IPS DF 6.9 (cell line): ENCODE measurements at regions not wholly inside any gene's neighbourhood (a gene's known extent, or its start where the extent isn't known, plus 50 kb on each side); places are given as distances from the start of the nearest gene placed in this dataset.

ENCODE experiments used
- DNase-seq: peaks from one replicate; pipeline ENCODE4 v3.0.0-alpha.2; 2013; ENCODE audit warnings: low read depth, low spot score
- H3K27ac ChIP-seq: one replicate; pipeline ENCODE4 v1.5.1; 2013; ENCODE audit warnings: low read length, control low read depth
- H3K27me3 ChIP-seq: 2 replicates; pipeline ENCODE4 v1.6.1; 2013; ENCODE audit warnings: mild to moderate bottlenecking, low read length; ENCODE audit not compliant: control insufficient read depth, insufficient read depth
- H3K36me3 ChIP-seq: 2 replicates; pipeline ENCODE4 v1.6.1; 2013; ENCODE audit warnings: low read length; ENCODE audit not compliant: control insufficient read depth, insufficient read depth
- H3K4me1 ChIP-seq: 2 replicates; pipeline ENCODE4 v1.6.1; 2013; ENCODE audit warnings: low read length; ENCODE audit not compliant: control insufficient read depth, insufficient read depth
- H3K4me3 ChIP-seq: 2 replicates; pipeline ENCODE4 v1.5.1; 2013; ENCODE audit warnings: mild to moderate bottlenecking, low read length
- H3K9me3 ChIP-seq: 2 replicates; pipeline ENCODE4 v1.6.1; 2013; ENCODE audit warnings: low read length, inconsistent platforms; ENCODE audit not compliant: control insufficient read depth, insufficient read depth
- WGBS: extraction: QIAGEN DNeasy Blood & Tissue Kit; methylation state at CpG from one replicate; pipeline ENCODE4 v1.1.7; 2013; ENCODE audit warnings: mixed read lengths, missing lambda C conversion rate; ENCODE audit not compliant: insufficient read length, insufficient coverage; 5-methylcytosine and 5-hydroxymethylcytosine counted together

GRCh38 chr3:152662157-152662556 lies 172.8 kb upstream of the P2RY1 start:
- no peak overlapping the region for H3K27ac ChIP-seq
- H3K4me3 ChIP-seq = no peak overlapping the region
- no peaks in the 10 kb centered on the region for H3K9me3 ChIP-seq
- no peaks in the 10 kb centered on the region for H3K4me1 ChIP-seq
- WGBS = no CpG with 5 or more reads among the region's 2 CpGs
- no peaks in the 10 kb centered on the region for H3K36me3 ChIP-seq
- H3K27me3 ChIP-seq = no peaks in the 10 kb centered on the region
- DNase-seq = no peak

GRCh38 chr3:152664766-152665165 lies 170.2 kb upstream of the P2RY1 start:
- no peak overlapping the region for H3K27ac ChIP-seq
- DNase-seq = no peak
- no peaks in the 10 kb centered on the region for H3K36me3 ChIP-seq
- no peak overlapping the region for H3K4me3 ChIP-seq
- H3K4me1 ChIP-seq = no peaks in the 10 kb centered on the region
- H3K9me3 ChIP-seq = no peaks in the 10 kb centered on the region
- no peaks in the 10 kb centered on the region for H3K27me3 ChIP-seq

- H3K9me3 ChIP-seq = no peaks in the 10 kb centered on the region
- no peaks in the 10 kb centered on the region for H3K36me3 ChIP-seq
- no peak overlapping the region for H3K27ac ChIP-seq
- no peaks in the 10 kb centered on the region for H3K4me1 ChIP-seq
- no peaks in the 10 kb centered on the region for H3K27me3 ChIP-seq
- no peak for DNase-seq
- H3K4me3 ChIP-seq = no peak overlapping the region
Observed at GRCh38 chr3:152667267-152667666, 167.7 kb upstream of the P2RY1 start.

GRCh38 chr3:152669560-152669959 lies 165.4 kb upstream of the P2RY1 start:
- no CpG with 5 or more reads among the region's 4 CpGs for WGBS

GRCh38 chr3:152671446-152672319 lies 163.2 kb upstream of the P2RY1 start:
- H3K4me1 ChIP-seq = no peaks in the 10 kb centered on the region
- no peak for DNase-seq
- WGBS = 100% methylated on average over 1 of the region's 8 CpGs
- H3K36me3 ChIP-seq = no peaks in the 10 kb centered on the region
- H3K4me3 ChIP-seq = no peak overlapping the region
- no peak overlapping the region for H3K27ac ChIP-seq
- no peaks in the 10 kb centered on the region for H3K9me3 ChIP-seq
- H3K27me3 ChIP-seq = no peaks in the 10 kb centered on the region

More at GRCh38 chr3:152669560-152669959, 165.4 kb upstream of the P2RY1 start:
- H3K4me1 ChIP-seq = no peaks in the 10 kb centered on the region
- H3K9me3 ChIP-seq = no peaks in the 10 kb centered on the region
- no peak overlapping the region for H3K27ac ChIP-seq
- no peak for DNase-seq
- H3K4me3 ChIP-seq = no peak overlapping the region
- no peaks in the 10 kb centered on the region for H3K27me3 ChIP-seq
- no peaks in the 10 kb centered on the region for H3K36me3 ChIP-seq

GRCh38 chr3:152672320-152672649 lies 162.6 kb upstream of the P2RY1 start:
- no peaks in the 10 kb centered on the region for H3K4me1 ChIP-seq
- no peaks in the 10 kb centered on the region for H3K36me3 ChIP-seq
- no peaks in the 10 kb centered on the region for H3K27me3 ChIP-seq
- no peak overlapping the region for H3K27ac ChIP-seq
- H3K4me3 ChIP-seq = no peak overlapping the region
- no CpG with 5 or more reads among the region's 3 CpGs for WGBS
- no peaks in the 10 kb centered on the region for H3K9me3 ChIP-seq
- no peak for DNase-seq

- H3K9me3 ChIP-seq = no peaks in the 10 kb centered on the region
- H3K36me3 ChIP-seq = no peaks in the 10 kb centered on the region
- no peak overlapping the region for H3K27ac ChIP-seq
- H3K27me3 ChIP-seq = no peaks in the 10 kb centered on the region
- WGBS = no CpG with 5 or more reads among the region's 2 CpGs
- no peaks in the 10 kb centered on the region for H3K4me1 ChIP-seq
- DNase-seq = no peak
- H3K4me3 ChIP-seq = no peak overlapping the region
Observed at GRCh38 chr3:152676810-152677379, 158.0 kb upstream of the P2RY1 start.

- no CpG with 5 or more reads among the region's 2 CpGs for WGBS
- Histone ChIP-seq H3K27me3 (no peaks in the 10 kb centered on the region), H3K4me1 (no peaks in the 10 kb centered on the region), H3K36me3 (no peaks in the 10 kb centered on the region), H3K4me3 (no peak overlapping the region), H3K9me3 (no peaks in the 10 kb centered on the region), H3K27ac (no peak overlapping the region)
- DNase-seq = no peak
Observed at GRCh38 chr3:152677491-152677890, 157.4 kb upstream of the P2RY1 start.

GRCh38 chr3:152682477-152682876 lies 152.5 kb upstream of the P2RY1 start:
- no peaks in the 10 kb centered on the region for H3K9me3 ChIP-seq
- no peaks in the 10 kb centered on the region for H3K4me1 ChIP-seq
- DNase-seq = no peak
- H3K4me3 ChIP-seq = no peak overlapping the region
- no peaks in the 10 kb centered on the region for H3K27me3 ChIP-seq
- peaks cover 2% of the 10 kb centered on the region; the same call in 1 of the 2 replicates for H3K36me3 ChIP-seq
- H3K27ac ChIP-seq = no peak overlapping the region

- Histone ChIP-seq H3K4me1 (no peaks in the 10 kb centered on the region), H3K9me3 (no peaks in the 10 kb centered on the region), H3K36me3 (peaks cover 2% of the 10 kb centered on the region; the same call in 1 of the 2 replicates), H3K4me3 (no peak overlapping the region), H3K27me3 (no peaks in the 10 kb centered on the region), H3K27ac (no peak overlapping the region)
- no CpG with 5 or more reads among the region's 9 CpGs for WGBS
- DNase-seq = no peak
Observed at GRCh38 chr3:152683521-152683999, 151.4 kb upstream of the P2RY1 start.

GRCh38 chr3:152684279-152684678 lies 150.7 kb upstream of the P2RY1 start:
- Histone ChIP-seq H3K27ac (no peak overlapping the region), H3K4me3 (no peak overlapping the region), H3K27me3 (no peaks in the 10 kb centered on the region), H3K9me3 (no peaks in the 10 kb centered on the region), H3K36me3 (peaks cover 2% of the 10 kb centered on the region; the same call in 1 of the 2 replicates), H3K4me1 (no peaks in the 10 kb centered on the region)
- WGBS = no CpG with 5 or more reads among the region's 1 CpG
- no peak for DNase-seq
